ENCODE measurements at regions not wholly inside any gene's neighbourhood (a gene's known extent, or its start where the extent isn't known, plus 50 kb on each side); places are given as distances from the start of the nearest gene placed in this dataset.

GRCh38 chr2:12068796-12069538, 322.5 kb downstream of the LPIN1 start:
- no peak overlapping the region for H3K4me2 ChIP-seq
- TF ChIP-seq MAFK (IDR thresholded peaks at IDR 0.05; ENCODE audit: partially characterized antibody) (peak; percentile 80), MYC (IDR thresholded peaks at IDR 0.05; ENCODE audit: borderline replicate concordance, low read length) (no peak)
- no peak overlapping the region for H3K4me3 ChIP-seq
- ChIA-PET POLR2A (no interaction called here), CTCF (no interaction called here)
- no peak for ATAC-seq
- H3K9me3 ChIP-seq, result no peaks in the 10 kb centered on the region
- FAIRE-seq, result no peak
- H3K27ac ChIP-seq, result no peak overlapping the region
- no peak for DNase-seq (ENCODE audit: low read depth in 1 of 2, low spot score in 1 of 2)
- H3K4me1 ChIP-seq, result no peaks in the 10 kb centered on the region
- WGBS (ENCODE audit: missing lambda C conversion rate), result 2% methylated on average over 6 of the region's 6 CpGs

GRCh38 chr2:12070153-12070552, 323.7 kb downstream of the LPIN1 start:
- no peak for FAIRE-seq
- no peak for TF ChIP-seq NPAS2 (CRISPR knock-in tag; IDR thresholded peaks at IDR 0.05; ENCODE audit: borderline replicate concordance)
- no peak for TF ChIP-seq POLR2AphosphoS2 (conservative IDR thresholded peaks at IDR 0.05; ENCODE audit: low read length)
- TF ChIP-seq SMC3 (IDR thresholded peaks at IDR 0.05), result no peak
- no peak for TF ChIP-seq BHLHE40 (IDR thresholded peaks at IDR 0.05; ENCODE audit: low read depth, low read length)
- TF ChIP-seq PBX3 (IDR thresholded peaks at IDR 0.05), result no peak
- no peak for TF ChIP-seq EP300 (IDR thresholded peaks at IDR 0.05)
- TF ChIP-seq BCL3 (IDR thresholded peaks at IDR 0.05), result no peak
- TF ChIP-seq ELK1 (IDR thresholded peaks at IDR 0.05; ENCODE audit: low read depth, low read length), result no peak
- no peak for TF ChIP-seq NFE2L2 (conservative IDR thresholded peaks at IDR 0.05; ENCODE audit: low read length)
- no peak for TF ChIP-seq KDM5A (IDR thresholded peaks at IDR 0.05)
- TF ChIP-seq CBX8 (IDR thresholded peaks at IDR 0.05), result no peak
- no peak for TF ChIP-seq PHF8 (IDR thresholded peaks at IDR 0.05; ENCODE audit: borderline replicate concordance, low read depth)
- TF ChIP-seq CBX2 (IDR thresholded peaks at IDR 0.05; ENCODE audit: borderline replicate concordance, low read depth), result no peak
- no peak for TF ChIP-seq FOXS1 (CRISPR knock-in tag; IDR thresholded peaks at IDR 0.05)
- no peak for TF ChIP-seq CTCF (IDR thresholded peaks at IDR 0.05)
- no peak for TF ChIP-seq JUN (IDR thresholded peaks at IDR 0.05)

GRCh38 chr2:12070581-12070980, 324.1 kb downstream of the LPIN1 start:
- H3K27ac ChIP-seq, result no peak overlapping the region
- 40% methylated on average over 4 of the region's 4 CpGs for WGBS (ENCODE audit: missing lambda C conversion rate)
- POLR2A ChIA-PET, result no interaction called here
- H3K9me3 ChIP-seq, result no peaks in the 10 kb centered on the region
- ATAC-seq, result no peak
- FAIRE-seq, result no peak
- no peak overlapping the region for H3K4me3 ChIP-seq
- CTCF ChIA-PET, result no interaction called here
- no peaks in the 10 kb centered on the region for H3K4me1 ChIP-seq
- no peak for DNase-seq (ENCODE audit: low read depth in 1 of 2, low spot score in 1 of 2)
- TF ChIP-seq GATA3 (IDR thresholded peaks at IDR 0.05; ENCODE audit: borderline replicate concordance), result no peak
- no peak for TF ChIP-seq HMGXB4 (CRISPR knock-in tag; IDR thresholded peaks at IDR 0.05; ENCODE audit: borderline replicate concordance)
- TF ChIP-seq ZNF302 (CRISPR knock-in tag; IDR thresholded peaks at IDR 0.05), result no peak
- no peak for TF ChIP-seq ESRRA (IDR thresholded peaks at IDR 0.05; ENCODE audit: borderline replicate concordance, low read length)
- no peak for TF ChIP-seq RAD21 (conservative IDR thresholded peaks at IDR 0.05 in 1 of 2, IDR thresholded peaks at IDR 0.05 in 1 of 2)
- TF ChIP-seq JUNB (IDR thresholded peaks at IDR 0.05), result no peak
- no peak for TF ChIP-seq ZFP36 (IDR thresholded peaks at IDR 0.05; ENCODE audit: borderline replicate concordance, partially characterized antibody)
- no peak for TF ChIP-seq RNF2 (IDR thresholded peaks at IDR 0.05; ENCODE audit: borderline replicate concordance, low read depth)
- no peak for TF ChIP-seq MYC (IDR thresholded peaks at IDR 0.05; ENCODE audit: borderline replicate concordance, low read length)
- TF ChIP-seq TFCP2L1 (CRISPR knock-in tag; IDR thresholded peaks at IDR 0.05), result no peak
- H3K4me2 ChIP-seq, result no peak overlapping the region

More at GRCh38 chr2:12070153-12070552, 323.7 kb downstream of the LPIN1 start:
- Histone ChIP-seq H3K4me3 (no peak overlapping the region), H3K4me2 (no peak overlapping the region), H3K9me3 (no peaks in the 10 kb centered on the region), H3K27ac (no peak overlapping the region), H3K4me1 (no peaks in the 10 kb centered on the region)
- ATAC-seq, result no peak
- DNase-seq (ENCODE audit: low read depth in 1 of 2, low spot score in 1 of 2), result no peak
- WGBS (ENCODE audit: missing lambda C conversion rate), result 1% methylated on average over 2 of the region's 2 CpGs
- CTCF ChIA-PET, result no interaction called here
- POLR2A ChIA-PET, result no interaction called here

Data from A549 (cell line).